SU-DHL-6 (cell line): ENCODE measurements at regions not wholly inside any gene's neighbourhood (a gene's known extent, or its start where the extent isn't known, plus 50 kb on each side); places are given as distances from the start of the nearest gene placed in this dataset.
"Not testable (repeated sequence)": the region's sequence is repeated elsewhere in the genome, so short reads cannot be mapped to it uniquely, and the experiment has no call there.

ENCODE experiments used
- H2AFZ ChIP-seq: fragments of 200-600 bp; sonication (generic); 2 replicates; pipeline ENCODE4 v1.6.1; 2014; ENCODE audit warnings: low read depth, mild to moderate bottlenecking, moderate library complexity, mixed read lengths, antibody characterized with exemption, low read length; ENCODE audit not compliant: severe bottlenecking
- H3F3A ChIP-seq: fragments of 200-600 bp; shearing (Covaris generic); 2 replicates; pipeline ENCODE4 v1.6.0; 2016; ENCODE audit warnings: antibody characterized with exemption, mild to moderate bottlenecking; ENCODE audit not compliant: insufficient read depth
- H3K27ac ChIP-seq: fragments of 200-600 bp; sonication (generic); 2 replicates; pipeline ENCODE4 v1.5.1; 2016; ENCODE audit warnings: low read depth, mild to moderate bottlenecking, low read length, moderate library complexity, mixed read lengths
- H3K27me3 ChIP-seq: fragments of 200-600 bp; sonication (generic), shearing (Covaris generic); 2 replicates; pipeline ENCODE4 v1.6.0; 2014; ENCODE audit warnings: mild to moderate bottlenecking, low read length
- H3K36me3 ChIP-seq: fragments of 200-600 bp; sonication (generic); 2 replicates; pipeline ENCODE4 v1.6.1; 2014; ENCODE audit warnings: mild to moderate bottlenecking, low read length, mixed read lengths
- H3K4me2 ChIP-seq: fragments of 300-600, 200-600 bp; shearing (Covaris generic), sonication (generic); 2 replicates; pipeline ENCODE4 v1.6.0; 2014; ENCODE audit warnings: low read length, low read depth, mild to moderate bottlenecking; ENCODE audit not compliant: poor library complexity, severe bottlenecking
- H3K4me3 ChIP-seq: fragments of 200-600 bp; sonication (generic); 2 replicates; pipeline ENCODE4 v1.5.1; 2014; ENCODE audit warnings: antibody characterized with exemption, low read length, mild to moderate bottlenecking, mixed read lengths; ENCODE audit not compliant: insufficient read depth, poor library complexity, severe bottlenecking
- H3K79me2 ChIP-seq: fragments of 200-600 bp; sonication (generic); 2 replicates; pipeline ENCODE4 v1.6.1; 2014; ENCODE audit warnings: mild to moderate bottlenecking, low read length, moderate library complexity; ENCODE audit not compliant: insufficient read depth
- H3K9ac ChIP-seq: fragments of 200-600 bp; sonication (generic); 2 replicates; pipeline ENCODE4 v1.7.0; 2014; ENCODE audit warnings: mild to moderate bottlenecking, low read length
- H3K9me2 ChIP-seq: fragments of 200-600 bp; sonication (generic); replicated peaks from 2 replicates; pipeline ENCODE4 v1.6.1; 2014; ENCODE audit warnings: low read length; ENCODE audit not compliant: insufficient read depth
- H3K9me3 ChIP-seq: fragments of 200-600 bp; sonication (generic); 2 replicates; pipeline ENCODE4 v1.6.1; 2014; ENCODE audit warnings: low read length, mixed read lengths; ENCODE audit not compliant: insufficient read depth
- H4K20me1 ChIP-seq: fragments of 200-600 bp; sonication (generic); 2 replicates; pipeline ENCODE4 v1.6.1; 2014; ENCODE audit warnings: low read depth, mild to moderate bottlenecking, antibody characterized with exemption, low read length, moderate library complexity, mixed read lengths
- CTCF ChIP-seq: fragments of 200-600 bp; sonication (generic); IDR thresholded peaks from one replicate; pipeline ENCODE4 v1.5.1; 2017; ENCODE audit warnings: antibody characterized with exemption, mild to moderate bottlenecking, low read length, moderate library complexity; ENCODE audit not compliant: insufficient read depth, poor library complexity, severe bottlenecking
- EZH2phosphoT487 ChIP-seq: fragments of 200-600 bp; sonication (generic), shearing (Covaris generic); conservative IDR thresholded peaks from 2 replicates; pipeline ENCODE4 v1.6.1; 2018; ENCODE audit warnings: mild to moderate bottlenecking, antibody characterized with exemption, low read length, moderate library complexity, mixed read lengths

DNA sequence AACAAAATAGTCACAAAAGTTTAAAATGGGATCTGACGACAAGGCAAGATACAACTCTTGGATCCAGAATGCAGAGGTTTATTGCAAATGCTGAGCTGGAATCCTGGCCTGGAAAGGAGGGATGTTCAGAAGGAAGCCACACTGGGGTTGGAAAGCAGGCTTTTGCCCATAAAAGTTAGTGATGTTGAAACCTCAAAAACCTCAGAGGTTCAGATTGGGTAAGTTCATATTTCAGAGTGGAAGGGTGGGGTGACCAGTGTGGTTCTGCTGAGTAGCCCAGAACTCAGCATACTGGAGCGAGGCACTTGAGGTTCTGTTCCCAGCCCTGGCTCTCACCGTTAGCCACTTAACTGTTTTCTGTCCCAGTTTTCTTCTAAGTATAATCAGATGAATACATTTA, 114.0 kb upstream of the OSTN start:
- H3K79me2 ChIP-seq, result no peaks in the 10 kb centered on the region
- H3K9ac ChIP-seq, result no peak overlapping the region
- H3K9me2 ChIP-seq, result no peaks in the 10 kb centered on the region
- no peaks in the 10 kb centered on the region for H4K20me1 ChIP-seq
- H3K36me3 ChIP-seq, result no peaks in the 10 kb centered on the region
- H3K4me2 ChIP-seq, result no peak overlapping the region
- H3F3A ChIP-seq, result no peaks in the 10 kb centered on the region
- no peak overlapping the region for H3K27ac ChIP-seq
- H3K27me3 ChIP-seq, result no peaks in the 10 kb centered on the region
- no peak overlapping the region for H3K4me3 ChIP-seq
- H2AFZ ChIP-seq, result no peak overlapping the region
- TF ChIP-seq EZH2phosphoT487, result no peak
- TF ChIP-seq CTCF, result no peak
- H3K9me3 ChIP-seq, result no peaks in the 10 kb centered on the region

DNA sequence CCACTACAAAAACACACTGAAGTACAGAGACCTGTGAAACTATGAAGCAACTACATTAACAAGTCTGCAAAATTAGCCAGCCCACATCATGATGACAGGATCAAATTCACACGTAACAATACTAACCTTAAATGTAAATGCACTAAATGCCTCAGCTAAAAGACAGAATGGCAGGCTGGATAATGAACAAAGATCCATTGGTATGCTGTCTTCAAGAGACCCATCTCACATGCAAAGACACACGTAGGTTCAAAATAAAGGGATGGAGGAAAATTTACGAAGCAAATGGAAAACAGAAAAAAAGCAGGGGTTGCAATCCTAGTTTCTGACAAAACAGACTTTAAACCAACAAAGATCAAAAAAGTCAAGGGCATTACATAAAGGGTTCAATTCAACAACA, 120.1 kb upstream of the OSTN start:
- not testable (repeated sequence) for H3F3A ChIP-seq, H3K4me3 ChIP-seq, H3K4me2 ChIP-seq, H3K9me3 ChIP-seq, H3K27ac ChIP-seq, H4K20me1 ChIP-seq, H3K9me2 ChIP-seq, H3K36me3 ChIP-seq, H3K27me3 ChIP-seq, H3K79me2 ChIP-seq, H3K9ac ChIP-seq, H2AFZ ChIP-seq

- H3K27me3 ChIP-seq, result no peaks in the 10 kb centered on the region
- no peak overlapping the region for H3K4me3 ChIP-seq
- no peaks in the 10 kb centered on the region for H3K36me3 ChIP-seq
- no peaks in the 10 kb centered on the region for H3K79me2 ChIP-seq
- H3K27ac ChIP-seq, result no peak overlapping the region
- no peaks in the 10 kb centered on the region for H3K9me3 ChIP-seq
- no peaks in the 10 kb centered on the region for H4K20me1 ChIP-seq
- no peak overlapping the region for H3K4me2 ChIP-seq
- no peak overlapping the region for H3K9ac ChIP-seq
- TF ChIP-seq EZH2phosphoT487, result no peak
- TF ChIP-seq CTCF, result no peak
- no peaks in the 10 kb centered on the region for H3F3A ChIP-seq
- H3K9me2 ChIP-seq, result no peaks in the 10 kb centered on the region
- H2AFZ ChIP-seq, result no peak overlapping the region
Measured at GRCh38 chr3:191076903-191077552, 122.0 kb upstream of the OSTN start.

DNA sequence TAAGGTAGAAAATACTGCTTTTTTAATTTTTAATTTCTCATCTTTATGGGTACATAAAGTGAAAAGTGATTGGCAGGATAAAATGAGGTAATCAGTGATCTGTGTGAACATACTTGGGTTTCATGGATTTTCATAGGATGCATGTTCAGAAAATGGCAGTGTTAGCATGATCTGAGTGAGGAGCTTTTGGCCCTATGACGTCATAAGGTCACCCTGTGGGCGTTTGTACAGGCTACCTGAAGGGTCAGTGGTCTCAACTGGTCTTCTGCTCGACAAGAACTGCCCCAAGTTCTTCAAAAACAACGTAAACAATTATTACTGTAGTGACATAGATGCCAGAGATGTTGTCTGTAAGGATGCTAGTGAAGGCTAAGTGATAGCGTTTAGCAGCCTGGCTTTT, 124.5 kb upstream of the OSTN start:
- Histone ChIP-seq H3K9me2 (no peaks in the 10 kb centered on the region), H3K9ac (no peak overlapping the region), H4K20me1 (no peaks in the 10 kb centered on the region), H3K4me3 (no peak overlapping the region), H2AFZ (no peak overlapping the region), H3K4me2 (no peak overlapping the region), H3K36me3 (no peaks in the 10 kb centered on the region), H3K27me3 (no peaks in the 10 kb centered on the region), H3F3A (no peaks in the 10 kb centered on the region), H3K79me2 (no peaks in the 10 kb centered on the region), H3K9me3 (no peaks in the 10 kb centered on the region), H3K27ac (no peak overlapping the region)
- no peak for TF ChIP-seq EZH2phosphoT487
- no peak for TF ChIP-seq CTCF
